Raji (cell line): ENCODE measurements at regions not wholly inside any gene's neighbourhood (a gene's known extent, or its start where the extent isn't known, plus 50 kb on each side); places are given as distances from the start of the nearest gene placed in this dataset.

Experiments used
- POLR2A ChIP-seq: IDR thresholded peaks from 2 replicates; pipeline ENCODE4 v1.6.1; 2011; ENCODE audit warnings: low read depth, low read length, control low read depth; ENCODE audit not compliant: insufficient read depth

DNA sequence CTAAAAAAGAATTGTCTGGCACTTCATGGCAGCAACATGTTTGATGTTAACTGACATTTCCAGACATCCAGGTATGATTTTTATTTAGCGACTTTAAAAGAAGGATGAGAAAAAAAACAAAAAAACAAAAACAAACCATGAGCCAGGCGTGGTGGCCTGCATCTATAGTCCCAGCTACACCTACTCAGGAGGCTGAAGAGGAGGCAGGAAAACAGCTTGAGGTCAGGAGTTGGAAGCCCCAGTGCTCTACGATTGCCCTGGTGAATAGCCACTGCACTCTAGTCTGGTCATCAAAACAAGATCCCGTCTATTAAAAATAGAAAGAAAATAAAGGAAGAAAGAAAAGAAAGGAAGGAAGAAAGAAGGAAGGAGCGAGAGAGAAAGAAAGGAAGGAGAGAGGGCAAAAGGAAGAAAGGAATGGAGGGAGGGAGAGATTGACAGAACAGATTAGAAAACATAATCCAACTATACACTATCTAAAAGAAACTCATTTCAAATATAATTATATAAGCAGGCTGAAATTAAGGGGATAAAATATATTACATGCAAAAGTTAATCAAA, 141.6 kb downstream of the TRIM27 start:
- no peak for TF ChIP-seq POLR2A

- no peak for TF ChIP-seq POLR2A
These were observed 137.7 kb downstream of the TRIM27 start for GRCh38 chr6:28785962-28786679.

GRCh38 chr6:28789553-28790083, 134.2 kb downstream of the TRIM27 start:
- TF ChIP-seq POLR2A, result no peak

DNA sequence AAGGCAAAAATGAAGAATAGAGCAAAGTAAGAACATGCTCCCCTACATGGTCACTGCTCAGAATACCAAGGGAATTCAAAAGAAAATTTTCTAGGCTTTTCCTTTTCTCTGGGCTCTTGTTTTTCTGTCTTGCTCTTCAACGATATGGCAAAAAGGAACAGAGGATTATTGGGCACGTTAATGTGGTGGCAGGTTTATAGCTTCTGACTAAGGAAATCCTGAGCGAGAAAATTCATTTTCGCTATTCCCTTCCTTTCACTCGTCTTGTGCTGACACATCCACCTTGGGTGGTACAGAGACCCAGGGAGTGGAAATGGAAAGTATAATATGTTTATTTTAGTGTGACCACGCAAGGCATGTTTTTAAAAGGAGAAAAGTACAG, 132.8 kb downstream of the TRIM27 start:
- no peak for TF ChIP-seq POLR2A

DNA sequence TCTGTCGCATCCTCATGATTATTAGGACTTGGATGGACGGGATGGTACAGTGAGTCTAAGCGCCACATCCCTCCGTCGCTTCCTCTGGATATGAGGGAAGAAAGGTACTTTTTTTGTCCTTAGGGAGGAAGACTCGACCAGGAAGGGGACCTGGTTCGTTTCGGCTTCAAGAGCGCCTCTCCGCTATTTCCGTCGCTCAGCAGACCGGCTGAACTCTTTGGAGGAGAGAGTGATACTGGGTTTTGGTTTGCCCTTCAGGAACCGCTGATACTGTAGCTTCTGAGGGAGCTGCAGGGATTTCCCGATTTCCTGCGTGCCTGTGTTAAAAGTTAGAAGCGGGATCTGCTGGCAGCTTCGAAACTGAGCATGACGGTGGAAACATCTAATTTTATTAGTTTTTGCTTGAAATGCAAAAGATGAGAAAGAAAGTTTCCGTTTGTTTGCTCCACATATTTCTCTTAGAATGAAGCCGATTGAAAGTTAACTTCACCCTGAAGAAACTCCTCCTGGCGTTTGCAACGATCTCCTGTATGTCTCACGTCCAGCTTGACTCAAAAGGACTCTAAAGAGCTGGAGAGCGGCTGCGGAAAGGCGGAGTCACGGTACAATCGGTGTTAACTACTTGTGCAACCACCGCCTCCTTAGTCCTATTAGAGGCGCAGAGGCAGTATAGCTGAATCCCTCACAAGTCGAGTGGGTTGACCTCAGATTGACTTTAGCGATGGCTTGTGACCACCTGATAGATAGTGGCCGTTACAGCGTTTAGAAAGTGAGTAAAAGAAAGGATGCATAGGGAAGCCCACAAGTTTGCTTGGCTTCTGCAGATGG, 129.4 kb downstream of the TRIM27 start:
- no peak for TF ChIP-seq POLR2A

DNA sequence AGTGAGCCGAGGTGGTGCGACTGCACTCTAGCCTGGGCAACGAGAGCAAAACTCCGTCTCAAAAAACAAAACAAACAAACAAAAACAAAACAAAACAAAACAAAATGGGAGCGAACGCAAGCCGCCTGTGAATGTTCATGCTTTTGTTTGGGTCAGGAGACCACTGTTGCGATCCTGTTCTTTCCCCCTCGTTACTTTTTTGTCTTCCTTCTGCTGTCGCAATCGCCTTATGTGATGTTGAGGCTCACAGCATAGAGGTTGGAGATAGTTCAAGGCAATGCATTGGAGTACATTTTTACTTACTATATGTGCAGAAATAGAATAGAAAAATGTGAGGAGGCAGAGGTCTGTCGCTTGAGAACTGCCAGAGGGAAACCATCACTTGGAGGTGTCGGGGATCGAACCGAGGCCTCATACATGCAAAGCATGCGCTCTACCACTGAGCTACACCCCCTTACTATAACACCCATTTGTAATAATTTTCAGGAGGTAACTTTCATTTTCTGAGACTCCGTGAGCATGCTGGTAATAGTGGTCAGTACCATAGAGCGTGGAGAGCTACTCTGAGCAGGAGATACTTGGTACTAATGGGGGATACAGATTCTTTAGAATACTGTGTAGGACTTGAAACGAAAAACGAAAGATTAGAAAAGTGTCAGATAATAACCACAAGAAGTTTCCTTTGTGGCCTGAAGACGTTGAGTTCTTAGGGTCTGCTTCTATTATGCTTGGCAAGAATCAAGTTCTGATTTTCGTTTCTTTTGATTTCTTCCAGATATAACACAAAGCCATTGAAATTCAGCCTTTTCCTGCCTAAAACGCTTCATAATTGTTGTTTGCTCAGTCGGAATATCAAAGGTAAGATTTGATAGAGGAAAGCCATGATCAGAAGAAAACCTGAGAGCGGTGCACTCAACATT, 121.1 kb downstream of the TRIM27 start:
- no peak for TF ChIP-seq POLR2A

- no peak for TF ChIP-seq POLR2A
These were observed 120.5 kb downstream of the TRIM27 start for GRCh38 chr6:28803337-28803709.

DNA sequence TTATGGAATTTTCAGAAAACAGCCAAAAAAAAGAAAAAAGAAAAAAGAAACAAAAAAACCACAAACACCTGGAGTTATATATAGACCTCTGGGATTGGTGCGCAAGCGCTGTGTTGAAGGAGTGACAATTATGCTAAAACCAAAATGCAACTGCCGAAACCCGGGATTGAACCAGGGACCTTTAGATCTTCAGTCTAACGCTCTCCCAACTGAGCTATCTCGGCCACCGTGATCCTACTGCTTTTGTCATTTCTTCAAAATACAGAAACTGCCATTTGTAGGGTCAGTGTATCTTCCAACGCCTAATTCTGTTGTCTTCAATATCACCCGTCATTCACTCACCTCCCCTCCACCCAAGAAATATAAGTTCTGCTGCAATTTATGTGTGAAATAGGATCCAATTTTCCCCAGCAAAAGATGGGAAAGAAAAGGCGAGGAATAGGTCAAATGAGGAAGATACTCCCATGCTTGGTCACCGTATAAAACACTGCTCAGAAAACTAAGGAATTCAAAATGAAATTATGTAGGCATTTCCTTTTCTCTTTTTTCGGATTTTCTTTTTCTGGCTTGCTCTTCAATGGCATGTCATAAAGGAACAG, 116.0 kb downstream of the TRIM27 start:
- no peak for TF ChIP-seq POLR2A

DNA sequence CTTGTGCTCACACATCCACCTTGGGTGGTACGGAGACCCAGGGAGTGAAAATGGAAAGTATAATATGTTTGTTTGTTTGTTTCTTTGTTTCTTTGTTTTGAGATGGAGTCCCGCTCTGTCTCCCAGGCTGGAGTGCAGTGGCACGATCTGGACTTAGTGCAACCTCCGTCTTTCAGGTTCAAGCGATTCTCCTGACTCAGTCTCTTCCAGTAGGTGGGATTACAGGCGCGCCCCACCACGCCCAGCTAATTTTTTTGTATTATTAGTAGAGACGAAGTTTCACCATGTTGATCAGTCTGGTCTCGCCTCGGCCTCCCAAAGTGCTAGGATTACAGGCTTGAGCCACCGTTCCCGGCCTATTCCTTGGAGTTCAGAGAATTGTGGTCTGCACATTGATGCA, 115.4 kb downstream of the TRIM27 start:
- no peak for TF ChIP-seq POLR2A

DNA sequence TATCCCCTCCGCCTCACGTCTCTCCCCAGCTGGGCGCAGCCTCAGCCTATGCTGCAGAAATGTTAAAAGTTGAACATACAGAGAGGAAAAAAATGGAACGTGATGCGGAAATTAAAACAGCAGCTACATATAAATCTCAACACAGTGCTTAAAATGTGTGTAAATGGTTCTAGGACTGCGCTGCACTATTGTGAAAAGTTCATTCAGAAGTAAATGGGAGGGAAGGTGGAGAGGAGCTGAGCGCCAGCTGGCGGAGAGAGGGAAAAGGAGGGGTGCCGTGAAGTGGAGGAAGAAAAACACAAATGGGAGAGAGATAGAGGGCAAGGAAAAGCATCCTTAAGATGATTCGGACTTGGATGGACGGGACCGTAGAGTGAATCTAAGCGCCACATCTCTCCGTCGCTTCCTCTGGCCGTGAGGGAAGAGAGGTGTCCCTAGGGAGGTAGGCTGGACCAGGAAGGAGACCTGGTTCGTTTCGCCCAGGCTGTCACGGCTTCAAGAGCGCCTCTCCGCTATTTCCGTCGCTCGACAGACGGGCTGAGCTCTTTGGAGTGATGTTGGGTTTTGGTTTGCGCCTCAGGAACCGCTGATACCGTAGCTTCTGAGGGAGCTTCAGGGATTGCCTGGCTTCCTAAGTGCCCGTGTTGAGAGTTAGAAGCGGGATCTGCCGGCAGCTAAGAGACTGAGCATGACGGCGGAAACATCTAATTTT, 113.7 kb downstream of the TRIM27 start:
- TF ChIP-seq POLR2A, result no peak

DNA sequence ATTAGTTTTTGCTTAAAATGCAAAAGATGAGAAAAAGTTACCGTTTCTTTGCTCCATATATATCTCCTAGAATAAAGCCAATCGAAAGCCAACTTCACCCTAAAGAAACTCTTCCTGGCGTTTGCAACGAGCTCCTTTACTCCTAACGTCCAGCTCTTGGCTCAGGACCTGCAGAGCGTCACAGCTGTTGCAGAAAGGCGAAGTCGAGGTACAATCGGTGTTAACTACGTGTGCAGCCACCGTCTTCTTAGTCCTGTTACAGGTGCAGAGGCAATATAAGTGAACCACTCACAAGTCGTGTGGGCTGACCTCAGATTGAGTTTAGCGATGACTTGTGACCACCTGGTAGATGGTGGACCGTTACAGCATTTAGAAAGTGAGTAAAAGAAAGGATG, 113.1 kb downstream of the TRIM27 start:
- TF ChIP-seq POLR2A, result no peak

DNA sequence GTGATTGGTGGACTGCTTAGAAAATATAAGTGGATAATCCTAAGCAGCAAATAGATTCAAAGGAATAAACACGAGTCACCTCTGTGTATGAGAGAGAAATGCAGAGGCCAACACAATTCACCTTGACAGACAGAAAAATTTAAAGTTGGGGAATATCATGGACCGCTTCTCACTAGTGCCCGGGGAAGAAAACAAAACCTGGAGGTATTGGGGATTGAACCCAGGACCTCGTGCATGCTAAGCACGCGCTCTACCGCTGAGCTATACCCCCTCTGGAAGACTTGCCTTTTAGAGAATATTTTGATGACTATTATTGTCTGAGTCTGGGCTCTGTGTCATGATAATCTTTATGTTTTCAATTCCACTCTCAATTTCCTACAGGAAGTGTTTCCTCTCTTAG, 111.9 kb downstream of the TRIM27 start:
- no peak for TF ChIP-seq POLR2A

DNA sequence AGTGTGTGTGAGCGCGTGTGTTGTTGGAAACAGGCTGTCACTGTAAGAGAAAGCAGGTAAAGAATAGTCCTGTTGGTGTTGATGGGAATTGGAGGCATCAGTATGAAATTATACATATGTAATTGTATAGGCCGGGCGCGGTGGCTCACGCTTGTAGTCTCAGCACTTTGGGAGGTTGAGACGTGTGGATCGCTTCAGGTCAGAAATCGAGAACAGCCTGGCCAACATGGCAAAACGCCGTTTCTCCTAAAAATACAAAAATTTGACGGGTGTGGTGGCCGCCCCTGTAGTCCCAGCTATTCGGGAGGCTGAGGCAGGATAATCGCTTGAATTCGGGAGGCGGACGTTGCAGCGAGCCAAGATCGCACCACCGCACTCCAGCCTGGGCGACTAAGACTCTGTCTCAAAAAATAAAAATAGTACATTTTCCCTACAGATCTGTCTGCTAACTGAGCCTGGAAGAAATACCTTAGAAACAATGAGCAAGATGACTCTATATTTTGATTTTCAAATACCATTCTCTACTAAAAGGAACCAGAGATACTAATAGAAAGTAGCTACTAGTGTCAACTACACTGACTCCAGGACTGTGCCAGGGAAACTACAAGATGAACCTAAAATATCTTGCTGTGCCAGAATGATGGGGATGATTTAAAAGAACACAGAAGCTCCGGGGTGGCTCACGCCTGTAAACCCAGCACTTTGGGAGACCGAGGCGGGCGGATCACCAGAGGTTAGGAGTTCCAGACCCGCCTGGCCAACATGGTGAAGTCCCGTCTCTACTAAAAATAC, 110.8 kb downstream of the TRIM27 start:
- TF ChIP-seq POLR2A, result no peak
